MM.1S (cell line): ENCODE measurements at regions not wholly inside any gene's neighbourhood (a gene's known extent, or its start where the extent isn't known, plus 50 kb on each side); places are given as distances from the start of the nearest gene placed in this dataset.

Source experiments
- DNase-seq: peaks from one replicate; pipeline ENCODE4 v3.0.0-alpha.2; 2015
- H2AFZ ChIP-seq: fragments of 300-600 bp; sonication (generic); 2 replicates; pipeline ENCODE4 v1.6.0; 2016; ENCODE audit warnings: antibody characterized with exemption, low read length
- H3F3A ChIP-seq: fragments of 300-600 bp; sonication (generic); 2 replicates; pipeline ENCODE4 v1.6.1; 2016; ENCODE audit warnings: mild to moderate bottlenecking, antibody characterized with exemption, low read length, moderate library complexity, mixed read lengths; ENCODE audit not compliant: insufficient read depth
- H3K27ac ChIP-seq: fragments of 300-600 bp; sonication (generic); 2 replicates; pipeline ENCODE4 v1.5.1; 2016; ENCODE audit warnings: mild to moderate bottlenecking, low read length
- H3K27me3 ChIP-seq: fragments of 300-600 bp; sonication (generic); replicated peaks from 2 replicates; pipeline ENCODE4 v1.6.0; 2016; ENCODE audit warnings: low read length; ENCODE audit not compliant: insufficient read depth
- H3K36me3 ChIP-seq: fragments of 300-600 bp; sonication (generic); replicated peaks from 2 replicates; pipeline ENCODE4 v1.6.1; 2016; ENCODE audit warnings: mild to moderate bottlenecking, low read length, mixed read lengths; ENCODE audit not compliant: insufficient read depth
- H3K4me1 ChIP-seq: fragments of 300-600 bp; sonication (generic); 2 replicates; pipeline ENCODE4 v1.6.1; 2016; ENCODE audit warnings: low read length, mixed read lengths
- H3K4me2 ChIP-seq: fragments of 300-600 bp; sonication (generic); 2 replicates; pipeline ENCODE4 v1.6.0; 2016; ENCODE audit warnings: low read depth, low read length
- H3K4me3 ChIP-seq: fragments of 300-600 bp; sonication (generic); 2 replicates; pipeline ENCODE4 v1.5.1; 2016; ENCODE audit warnings: low read length, mixed read lengths
- H3K79me2 ChIP-seq: fragments of 300-600 bp; sonication (generic); 2 replicates; pipeline ENCODE4 v1.6.1; 2016; ENCODE audit warnings: mixed run types, low read length, mixed read lengths
- H3K9ac ChIP-seq: fragments of 300-600 bp; sonication (generic); 2 replicates; pipeline ENCODE4 v1.6.1; 2016; ENCODE audit warnings: low read length, mixed read lengths
- H3K9me2 ChIP-seq: fragments of 300-600 bp; sonication (generic); replicated peaks from 2 replicates; pipeline ENCODE4 v1.6.1; 2016; ENCODE audit warnings: mild to moderate bottlenecking, low read length, mixed read lengths; ENCODE audit not compliant: insufficient read depth
- H3K9me3 ChIP-seq: fragments of 300-600 bp; sonication (generic); replicated peaks from 2 replicates; pipeline ENCODE4 v1.6.1; 2016; ENCODE audit warnings: mild to moderate bottlenecking, low read length, mixed read lengths; ENCODE audit not compliant: insufficient read depth
- H4K20me1 ChIP-seq: fragments of 300-600 bp; sonication (generic); 2 replicates; pipeline ENCODE4 v1.6.1; 2016; ENCODE audit warnings: mild to moderate bottlenecking, low read length, moderate library complexity, mixed read lengths; ENCODE audit not compliant: insufficient read depth
- EZH2 ChIP-seq: fragments of 300-600 bp; sonication (generic); optimal IDR thresholded peaks from 2 replicates; pipeline ENCODE3; 2017; ENCODE audit warnings: low read depth, mild to moderate bottlenecking, antibody characterized with exemption, low read length, mixed read lengths
- EZH2phosphoT487 ChIP-seq: fragments of 300-600 bp; sonication (generic); IDR thresholded peaks from 2 replicates; pipeline ENCODE4 v1.6.1; 2018; ENCODE audit warnings: antibody characterized with exemption, low read length
- TF ChIP-seq, protein P1 (sequence below): fragments of 300-600 bp; sonication (generic); IDR thresholded peaks from 2 replicates; pipeline ENCODE4 v1.5.1; 2016; ENCODE audit warnings: antibody characterized with exemption, low read length, mixed read lengths

DNA sequence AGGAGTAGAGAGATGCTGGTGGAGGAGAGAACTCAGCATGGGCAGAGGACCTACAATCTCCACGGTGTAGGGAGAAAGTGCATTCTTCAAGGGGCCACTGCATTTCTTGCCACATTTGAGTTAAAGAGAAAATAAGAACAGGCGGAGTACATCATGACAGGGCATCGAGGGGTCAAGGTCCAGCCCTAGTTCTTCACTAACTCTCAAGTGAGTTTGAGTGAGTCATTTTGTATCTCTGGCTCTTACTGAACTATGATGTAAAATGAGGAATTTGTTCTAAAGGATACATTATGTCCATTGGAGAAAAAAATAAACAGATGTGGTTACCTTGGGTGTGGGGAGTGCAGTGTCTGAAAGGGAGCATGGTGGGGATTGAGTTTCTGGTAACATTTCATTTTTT lies 182.9 kb downstream of the XPNPEP1 start:
- Histone ChIP-seq H3K36me3 (no peaks in the 10 kb centered on the region), H3K4me3 (no peak overlapping the region), H3K27me3 (no peaks in the 10 kb centered on the region), H3K79me2 (no peaks in the 10 kb centered on the region), H3K9me3 (no peaks in the 10 kb centered on the region), H3F3A (no peaks in the 10 kb centered on the region), H3K4me1 (no peaks in the 10 kb centered on the region), H3K9ac (no peak overlapping the region), H4K20me1 (no peaks in the 10 kb centered on the region), H3K4me2 (no peak overlapping the region), H3K27ac (no peak overlapping the region), H2AFZ (no peak overlapping the region), H3K9me2 (no peaks in the 10 kb centered on the region)
- no peak for DNase-seq
- TF ChIP-seq EZH2phosphoT487 (no peak), EZH2 (no peak)
- TF ChIP-seq, protein P1, sequence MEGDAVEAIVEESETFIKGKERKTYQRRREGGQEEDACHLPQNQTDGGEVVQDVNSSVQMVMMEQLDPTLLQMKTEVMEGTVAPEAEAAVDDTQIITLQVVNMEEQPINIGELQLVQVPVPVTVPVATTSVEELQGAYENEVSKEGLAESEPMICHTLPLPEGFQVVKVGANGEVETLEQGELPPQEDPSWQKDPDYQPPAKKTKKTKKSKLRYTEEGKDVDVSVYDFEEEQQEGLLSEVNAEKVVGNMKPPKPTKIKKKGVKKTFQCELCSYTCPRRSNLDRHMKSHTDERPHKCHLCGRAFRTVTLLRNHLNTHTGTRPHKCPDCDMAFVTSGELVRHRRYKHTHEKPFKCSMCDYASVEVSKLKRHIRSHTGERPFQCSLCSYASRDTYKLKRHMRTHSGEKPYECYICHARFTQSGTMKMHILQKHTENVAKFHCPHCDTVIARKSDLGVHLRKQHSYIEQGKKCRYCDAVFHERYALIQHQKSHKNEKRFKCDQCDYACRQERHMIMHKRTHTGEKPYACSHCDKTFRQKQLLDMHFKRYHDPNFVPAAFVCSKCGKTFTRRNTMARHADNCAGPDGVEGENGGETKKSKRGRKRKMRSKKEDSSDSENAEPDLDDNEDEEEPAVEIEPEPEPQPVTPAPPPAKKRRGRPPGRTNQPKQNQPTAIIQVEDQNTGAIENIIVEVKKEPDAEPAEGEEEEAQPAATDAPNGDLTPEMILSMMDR: no peak

GRCh38 chr10:109737626-109738025 lies 185.7 kb downstream of the XPNPEP1 start:
- Histone ChIP-seq H3K27ac (no peak overlapping the region), H3K36me3 (no peaks in the 10 kb centered on the region), H3K4me1 (no peaks in the 10 kb centered on the region), H3K9me3 (no peaks in the 10 kb centered on the region), H3K9ac (no peak overlapping the region), H3K79me2 (no peaks in the 10 kb centered on the region), H3K9me2 (no peaks in the 10 kb centered on the region), H2AFZ (no peak overlapping the region), H4K20me1 (no peaks in the 10 kb centered on the region), H3K4me2 (no peak overlapping the region), H3K27me3 (no peaks in the 10 kb centered on the region), H3K4me3 (no peak overlapping the region), H3F3A (no peaks in the 10 kb centered on the region)
- no peak for DNase-seq
- TF ChIP-seq EZH2 (no peak), EZH2phosphoT487 (no peak)
- TF ChIP-seq, protein P1: no peak

GRCh38 chr10:109737009-109737408 lies 186.3 kb downstream of the XPNPEP1 start:
- no peak overlapping the region for H3K9ac ChIP-seq
- no peaks in the 10 kb centered on the region for H3K79me2 ChIP-seq
- H3K27ac ChIP-seq: no peak overlapping the region
- H3K9me2 ChIP-seq: no peaks in the 10 kb centered on the region
- no peaks in the 10 kb centered on the region for H3K9me3 ChIP-seq
- no peaks in the 10 kb centered on the region for H4K20me1 ChIP-seq
- H3K4me3 ChIP-seq: no peak overlapping the region
- no peak overlapping the region for H2AFZ ChIP-seq
- H3K4me2 ChIP-seq: no peak overlapping the region
- H3K27me3 ChIP-seq: no peaks in the 10 kb centered on the region
- TF ChIP-seq EZH2phosphoT487: no peak
- no peak for TF ChIP-seq EZH2
- TF ChIP-seq, protein P1: no peak
- DNase-seq: no peak
- H3K4me1 ChIP-seq: no peaks in the 10 kb centered on the region
- H3F3A ChIP-seq: no peaks in the 10 kb centered on the region
- H3K36me3 ChIP-seq: no peaks in the 10 kb centered on the region

DNA sequence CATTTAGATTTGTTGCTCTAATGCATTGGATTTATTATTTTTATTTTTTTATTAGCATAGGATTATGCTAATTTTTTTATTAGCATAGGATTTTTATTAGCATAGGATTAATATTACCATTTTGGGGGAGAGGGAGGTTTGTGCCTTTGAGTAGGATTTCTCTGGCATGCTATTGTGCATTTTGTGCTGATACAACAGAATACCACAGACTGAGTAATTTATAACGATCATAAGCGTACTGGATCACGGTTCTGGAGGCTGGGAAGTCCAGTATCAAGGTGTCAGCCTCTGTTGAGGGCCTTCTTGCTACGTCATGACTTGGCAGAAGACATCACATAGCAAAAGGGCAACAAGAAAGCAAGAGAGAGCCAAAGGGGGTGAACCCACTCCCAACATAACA lies 187.5 kb downstream of the XPNPEP1 start:
- Histone ChIP-seq H3K27me3 (no peaks in the 10 kb centered on the region), H3K9me3 (no peaks in the 10 kb centered on the region), H3K9me2 (no peaks in the 10 kb centered on the region), H3K4me3 (no peak overlapping the region), H3F3A (no peaks in the 10 kb centered on the region), H3K4me2 (no peak overlapping the region), H3K36me3 (no peaks in the 10 kb centered on the region), H4K20me1 (no peaks in the 10 kb centered on the region), H3K79me2 (no peaks in the 10 kb centered on the region), H2AFZ (no peak overlapping the region), H3K27ac (no peak overlapping the region), H3K9ac (no peak overlapping the region), H3K4me1 (no peaks in the 10 kb centered on the region)
- no peak for DNase-seq
- TF ChIP-seq, protein P1: no peak
- TF ChIP-seq EZH2phosphoT487: no peak
- no peak for TF ChIP-seq EZH2
